ENCODE measurements at regions not wholly inside any gene's neighbourhood (a gene's known extent, or its start where the extent isn't known, plus 50 kb on each side); places are given as distances from the start of the nearest gene placed in this dataset. TPM values are rescaled to one million over a fixed set of nuclear protein-coding genes. Genes with fewer than 3 reads are reported as not detected.

GRCh38 chr13:70191034-70191433 is 82.8 kb upstream of the KLHL1 start:
- no peaks in the 10 kb centered on the region for H3K36me3 ChIP-seq (ENCODE audit: insufficient read depth)
- H3K4me1 ChIP-seq (ENCODE audit: insufficient read depth), result no peaks in the 10 kb centered on the region

GRCh38 chr13:70189981-70190380 is 81.7 kb upstream of the KLHL1 start:
- no peak overlapping the region for H3K27ac ChIP-seq (ENCODE audit: low read depth)
- no peak overlapping the region for H3K4me3 ChIP-seq (ENCODE audit: low read depth, low read length)
- H3K4me1 ChIP-seq (ENCODE audit: insufficient read depth), result no peaks in the 10 kb centered on the region
- H3K36me3 ChIP-seq (ENCODE audit: insufficient read depth), result no peaks in the 10 kb centered on the region
- WGBS, result 67% methylated on average over 2 of the region's 2 CpGs
- no peak for DNase-seq (ENCODE audit: extremely low spot score)

More at GRCh38 chr13:70191034-70191433, 82.8 kb upstream of the KLHL1 start:
- Histone ChIP-seq H3K27ac (ENCODE audit: low read depth) (no peak overlapping the region), H3K4me3 (ENCODE audit: low read depth, low read length) (no peak overlapping the region)
- DNase-seq (ENCODE audit: extremely low spot score), result no peak

GRCh38 chr13:70188567-70188966 is 80.3 kb upstream of the KLHL1 start:
- WGBS, result 77% methylated on average over 2 of the region's 2 CpGs
- Histone ChIP-seq H3K4me1 (ENCODE audit: insufficient read depth) (no peaks in the 10 kb centered on the region), H3K4me3 (ENCODE audit: low read depth, low read length) (no peak overlapping the region), H3K36me3 (ENCODE audit: insufficient read depth) (no peaks in the 10 kb centered on the region), H3K27ac (ENCODE audit: low read depth) (no peak overlapping the region)
- DNase-seq (ENCODE audit: extremely low spot score), result no peak

DNA sequence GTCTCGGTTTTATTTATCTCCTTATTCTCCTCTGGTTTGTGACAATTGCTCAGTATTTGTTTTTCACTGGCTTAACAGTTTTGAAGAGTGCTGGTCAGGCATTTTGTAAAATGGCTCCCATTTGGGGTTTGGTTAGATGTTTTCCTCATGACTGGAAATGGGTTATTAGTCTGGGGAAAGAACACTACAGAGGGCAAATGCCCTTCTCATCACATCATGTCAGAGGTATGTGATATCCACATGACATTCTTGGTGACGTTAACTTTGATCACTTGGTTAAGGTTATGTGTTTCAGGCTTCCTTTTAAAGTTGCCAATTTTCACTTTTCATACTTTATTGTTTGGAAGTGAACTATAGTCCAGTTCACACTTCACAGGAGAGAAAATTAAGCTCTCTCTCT is 74.8 kb upstream of the KLHL1 start:
- no peak for DNase-seq (ENCODE audit: extremely low spot score)
- no peak overlapping the region for H3K27ac ChIP-seq (ENCODE audit: low read depth)
- H3K4me3 ChIP-seq (ENCODE audit: low read depth, low read length), result no peak overlapping the region
- 74% methylated on average over 2 of the region's 2 CpGs for WGBS
- H3K36me3 ChIP-seq (ENCODE audit: insufficient read depth), result no peaks in the 10 kb centered on the region
- no peaks in the 10 kb centered on the region for H3K4me1 ChIP-seq (ENCODE audit: insufficient read depth)

Small RNA genes in the stretch of these regions (small RNA-seq; reads per million reads assigned to genes)
- gene AL445264.1, result not detected
- not detected for gene RNU6-54P
